KBM-7 (cell line): ENCODE measurements at regions not wholly inside any gene's neighbourhood (a gene's known extent, or its start where the extent isn't known, plus 50 kb on each side); places are given as distances from the start of the nearest gene placed in this dataset.

Experiments used
- DNase-seq: peaks from one replicate; pipeline ENCODE4 v3.0.0-alpha.2; 2015
- in situ Hi-C: fragments of 300-500 bp; cut with MboI; formaldehyde crosslinking; loops from 2 replicates; pipeline ENCODE4 v1.14.3; 2020; ENCODE audit warnings: low sequenced_read_pairs, low pct_unique_long_range_greater_than_20kb, mixed read lengths

DNA sequence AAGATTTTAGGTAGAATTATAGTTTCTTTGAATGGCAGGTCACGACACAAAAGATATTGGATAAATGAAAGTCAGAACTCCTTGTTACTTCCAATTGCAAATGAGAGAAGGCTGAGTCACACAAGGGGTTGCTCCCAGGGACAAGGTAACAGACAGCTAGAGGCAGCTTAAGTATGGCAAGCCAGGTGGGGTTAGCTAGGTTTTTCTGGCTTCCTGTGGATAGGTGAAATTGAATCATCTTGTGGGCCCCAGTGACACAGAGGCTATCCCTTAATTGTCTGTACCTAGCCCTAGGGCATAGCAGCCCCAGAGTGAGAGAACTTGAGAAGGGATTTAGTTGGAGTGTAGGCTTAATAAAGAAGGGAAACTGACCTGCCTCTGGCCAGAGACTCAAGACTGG, 407.7 kb upstream of the SLC8A1 start:
- in situ Hi-C loops, result no loop called here
- no peak for DNase-seq

DNA sequence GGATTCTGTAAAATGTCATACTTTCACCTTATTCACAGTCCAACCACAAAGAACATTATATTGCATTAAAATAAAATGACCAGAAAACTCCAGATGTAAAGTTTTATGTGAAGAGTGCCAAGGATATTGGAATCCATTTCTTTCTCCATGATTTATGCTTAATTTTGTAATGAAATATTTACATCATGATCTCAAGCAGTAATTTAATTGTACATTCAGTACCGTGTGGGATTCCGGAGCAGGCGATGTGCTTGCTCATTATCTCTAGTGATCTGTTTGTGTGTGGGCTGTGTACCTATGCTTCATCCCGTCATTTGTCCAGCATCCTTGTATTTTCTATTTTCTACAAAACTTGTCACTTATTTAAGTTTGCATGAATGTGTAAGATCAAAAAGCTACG, 415.9 kb upstream of the SLC8A1 start:
- in situ Hi-C loops, result no loop called here
- DNase-seq, result no peak

DNA sequence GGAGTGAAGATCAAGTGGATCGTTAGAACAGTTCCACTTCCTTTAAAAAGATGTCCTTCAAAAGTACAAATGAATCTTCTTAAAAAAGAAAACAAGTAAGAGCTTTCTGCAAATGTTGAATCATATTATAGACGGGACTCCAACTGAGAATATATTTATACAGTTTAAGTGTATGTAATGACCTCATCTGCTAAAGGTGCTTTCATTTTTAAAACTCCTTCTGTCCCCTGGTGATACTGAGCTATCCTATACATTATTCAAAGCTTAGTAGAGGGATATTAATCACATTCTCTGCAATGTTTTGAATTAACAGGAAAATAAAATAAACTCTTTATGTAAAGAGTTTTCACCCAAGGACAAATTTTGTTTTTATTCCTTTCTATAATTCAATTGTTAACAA, 420.7 kb upstream of the SLC8A1 start:
- in situ Hi-C loops, result no loop called here
- DNase-seq, result peak; percentile 0

DNA sequence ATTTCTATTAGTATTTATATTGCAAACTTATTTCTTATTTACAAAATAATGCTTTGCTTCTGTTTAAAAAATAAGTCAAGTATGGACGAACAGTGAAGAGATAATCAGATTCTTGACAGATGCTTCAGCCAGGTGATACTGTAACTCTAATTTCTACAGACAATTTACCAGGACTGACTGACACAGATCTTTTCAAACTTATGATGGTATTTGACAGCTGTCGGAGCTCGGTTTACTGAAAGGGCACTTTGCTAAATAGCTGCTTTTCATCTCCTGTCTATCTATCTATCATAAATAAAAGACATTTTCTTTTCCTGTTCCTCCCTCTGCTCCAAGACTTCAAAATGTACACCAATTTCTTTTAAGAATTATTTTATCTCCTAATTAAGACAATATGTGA, 422.5 kb upstream of the SLC8A1 start:
- in situ Hi-C loops, result no loop called here
- no peak for DNase-seq

DNA sequence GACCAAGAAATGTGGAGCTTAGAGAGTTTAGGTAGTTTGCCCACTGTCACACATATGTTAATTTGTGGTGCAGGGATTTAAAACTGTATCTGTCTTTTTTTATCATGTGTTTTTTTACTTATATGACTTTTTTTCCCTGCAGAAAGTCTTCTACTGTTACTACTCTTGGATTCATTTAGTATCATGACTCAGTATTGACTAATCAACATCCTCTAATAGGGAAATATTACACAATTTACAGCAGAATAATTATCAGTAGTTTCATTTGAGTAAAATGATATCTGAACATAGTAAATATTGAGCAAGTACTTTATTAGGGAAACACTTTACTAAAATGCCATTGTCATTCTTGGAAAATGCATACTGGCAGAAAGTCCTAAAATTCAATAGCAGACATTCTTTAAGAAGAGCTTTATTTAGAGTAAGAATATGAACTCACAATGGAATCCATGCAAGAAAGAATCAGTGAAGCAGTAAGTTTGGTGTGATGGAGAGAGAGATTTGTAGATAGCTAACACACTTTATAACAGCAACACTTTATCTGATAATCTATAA, 425.9 kb upstream of the SLC8A1 start:
- in situ Hi-C loops, result no loop called here
- no peak for DNase-seq

DNA sequence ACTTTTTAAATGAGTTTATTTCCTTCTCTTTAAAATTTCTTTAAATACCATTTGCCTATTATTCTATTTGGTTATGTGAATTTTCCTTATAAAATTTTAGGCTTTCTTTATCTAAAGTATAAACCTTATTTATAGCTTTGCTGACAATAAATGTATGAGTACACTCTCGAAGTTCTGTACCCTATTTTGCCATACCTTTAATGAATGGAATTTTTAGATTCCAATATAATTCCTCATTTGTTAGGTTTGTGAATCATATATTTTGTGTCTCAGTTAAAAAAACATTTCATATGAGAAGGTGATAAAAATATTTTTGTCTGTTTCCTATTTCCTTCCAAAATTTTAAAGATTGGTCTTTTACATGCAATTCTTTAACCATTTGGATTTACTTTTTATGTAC, 427.4 kb upstream of the SLC8A1 start:
- DNase-seq, result no peak
- in situ Hi-C loops, result no loop called here

DNA sequence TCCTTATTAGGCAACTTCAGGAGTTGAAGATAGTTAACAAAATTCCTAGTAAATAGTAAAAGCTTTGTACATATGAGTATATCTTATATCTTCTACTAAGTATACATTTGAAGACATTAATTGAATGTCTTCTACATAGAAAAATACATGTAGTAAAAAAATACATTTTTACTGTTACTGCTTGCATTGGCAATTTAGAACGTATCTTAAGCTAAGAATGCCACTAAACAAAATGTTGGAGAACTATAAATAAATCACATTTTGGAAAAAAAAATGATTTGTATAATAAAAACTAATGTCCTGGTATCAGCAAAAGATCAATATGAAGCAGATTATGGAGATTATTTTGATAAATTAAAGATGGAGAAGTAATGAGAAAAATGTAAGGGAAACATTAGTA, 434.2 kb upstream of the SLC8A1 start:
- no peak for DNase-seq
- in situ Hi-C loops, result no loop called here

DNA sequence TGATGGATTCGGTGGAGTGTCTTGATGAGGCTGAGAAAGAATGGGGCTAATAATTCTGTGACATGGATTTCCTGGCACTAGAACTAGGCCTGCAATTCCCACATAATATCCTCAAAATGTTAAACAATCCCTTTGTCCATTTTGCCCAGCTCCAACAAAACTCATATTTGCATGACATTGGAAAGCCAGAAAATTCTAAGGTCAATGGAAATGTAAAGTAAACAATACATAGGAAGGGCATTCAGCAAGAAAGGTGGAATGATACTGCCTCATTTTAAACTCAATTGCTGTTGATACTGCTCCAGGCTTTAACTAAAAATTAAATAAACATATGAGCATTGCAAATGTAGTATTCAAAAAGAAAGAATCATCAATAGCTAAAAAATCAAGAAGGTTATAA, 434.8 kb upstream of the SLC8A1 start:
- no peak for DNase-seq
- in situ Hi-C loops, result no loop called here

DNA sequence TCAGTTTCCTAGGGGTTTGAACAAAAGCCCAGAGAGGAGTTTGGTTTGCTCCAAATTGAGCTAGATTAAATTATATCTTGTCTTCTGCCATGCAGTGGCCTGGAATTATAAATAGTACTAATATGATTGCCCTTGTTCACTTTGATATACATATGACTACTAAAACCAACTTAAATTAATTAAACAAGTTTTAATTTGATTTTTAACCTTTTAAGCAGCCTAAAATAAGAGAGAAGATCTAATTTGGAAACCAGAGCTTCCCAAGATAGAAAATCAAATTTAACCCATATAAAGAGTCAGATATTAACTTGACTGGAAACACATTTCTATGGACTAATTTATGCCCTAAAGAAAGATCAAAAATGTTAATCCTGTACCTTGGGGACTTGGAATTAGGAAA, 444.5 kb upstream of the SLC8A1 start:
- no peak for DNase-seq
- in situ Hi-C loops, result no loop called here

DNA sequence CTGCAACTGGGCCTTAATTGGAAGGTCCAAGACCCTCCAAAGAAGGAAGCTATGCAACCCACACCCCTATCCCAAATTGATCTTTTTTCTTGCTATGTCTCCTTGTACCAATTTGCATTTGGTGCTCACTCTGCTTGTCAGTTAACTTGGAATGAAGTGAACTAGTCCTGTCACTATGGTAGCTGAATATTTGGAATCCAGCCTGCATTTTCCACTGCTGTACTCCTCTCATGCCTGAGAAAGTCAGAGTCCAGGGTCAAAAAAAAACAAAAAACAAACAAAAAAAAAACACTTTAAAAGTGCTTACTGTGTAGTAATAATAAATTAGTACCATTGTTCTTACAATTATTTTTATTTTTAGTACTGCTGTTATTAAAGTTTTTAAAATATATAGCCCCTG, 462.8 kb upstream of the SLC8A1 start:
- DNase-seq, result no peak
- in situ Hi-C loops, result no loop called here

DNA sequence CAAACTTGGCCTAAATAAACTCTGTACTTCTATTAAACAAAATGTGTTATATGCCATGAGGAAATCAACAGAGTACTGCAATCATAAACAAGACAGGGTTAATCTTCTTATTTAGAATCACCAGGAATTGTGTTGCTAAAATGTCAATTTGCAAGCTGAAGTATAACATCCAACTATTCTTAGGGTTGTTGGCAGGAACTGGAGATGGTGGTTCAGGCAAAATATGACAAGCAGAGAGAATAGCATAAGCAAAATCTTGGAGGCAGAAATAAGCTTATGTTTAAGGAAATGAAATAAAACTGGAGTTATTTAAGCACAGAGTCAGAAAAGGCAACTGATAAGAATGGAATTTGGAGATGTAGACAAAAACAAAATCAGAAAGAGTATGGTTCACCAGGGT, 463.8 kb upstream of the SLC8A1 start:
- in situ Hi-C loops, result no loop called here
- DNase-seq, result no peak

DNA sequence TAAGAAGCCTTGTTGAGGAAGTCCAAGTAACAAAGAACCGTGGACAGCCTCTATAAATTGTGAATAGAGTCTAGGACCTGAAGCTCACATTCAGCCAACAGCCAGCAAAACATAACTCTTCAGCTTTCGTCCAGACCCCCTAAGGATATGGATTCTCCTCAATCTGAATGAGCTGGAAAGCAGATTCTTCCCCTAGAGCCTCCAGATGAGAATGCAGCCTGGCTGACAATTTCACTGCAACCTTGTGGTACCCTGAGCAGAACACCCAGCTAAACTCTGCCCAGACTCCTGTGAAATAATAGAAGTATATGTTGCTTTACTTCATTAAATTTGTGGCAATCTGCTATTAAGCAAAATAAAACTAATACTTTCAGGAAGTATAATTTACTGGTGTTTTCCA, 483.5 kb upstream of the SLC8A1 start:
- in situ Hi-C loops, result no loop called here
- DNase-seq, result no peak

DNA sequence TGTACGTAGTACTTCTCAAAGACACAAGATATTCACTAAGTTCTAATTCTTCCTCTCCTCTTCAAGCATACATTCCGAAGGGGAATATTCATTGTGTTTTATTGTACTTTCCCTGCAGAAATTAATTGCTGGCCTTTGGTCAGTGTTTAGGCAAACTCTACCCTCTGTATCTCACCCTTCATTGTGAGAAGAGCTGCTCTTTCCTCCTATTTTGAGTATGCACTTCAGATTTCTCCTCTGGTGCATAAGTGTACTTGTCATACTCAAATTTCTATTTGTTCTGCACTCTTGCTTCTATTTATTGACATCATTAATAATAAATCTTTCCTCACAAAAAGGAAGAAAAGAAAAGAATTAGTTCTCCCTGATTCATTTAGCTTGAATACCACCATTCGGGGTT, 485.4 kb upstream of the SLC8A1 start:
- in situ Hi-C loops, result no loop called here
- DNase-seq, result no peak

DNA sequence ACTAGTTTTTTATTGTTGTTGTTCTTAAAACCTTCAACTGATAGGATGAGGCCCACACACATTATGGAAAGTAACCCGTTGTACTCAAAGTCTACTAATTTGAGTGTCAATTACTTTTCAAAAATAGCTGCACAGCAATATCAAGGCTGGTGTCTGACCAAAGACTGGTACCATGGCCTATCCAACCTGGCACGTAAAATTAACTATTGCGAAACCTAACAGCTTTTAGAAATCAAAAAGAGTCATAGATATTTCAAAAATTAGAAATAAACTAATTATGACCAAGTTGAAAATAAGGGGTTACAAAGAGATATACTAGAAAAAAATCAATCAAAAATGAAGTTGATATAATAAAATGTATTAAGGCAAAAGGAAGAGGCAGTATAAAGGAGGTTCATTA, 501.5 kb upstream of the SLC8A1 start:
- in situ Hi-C loops, result no loop called here
- no peak for DNase-seq

DNA sequence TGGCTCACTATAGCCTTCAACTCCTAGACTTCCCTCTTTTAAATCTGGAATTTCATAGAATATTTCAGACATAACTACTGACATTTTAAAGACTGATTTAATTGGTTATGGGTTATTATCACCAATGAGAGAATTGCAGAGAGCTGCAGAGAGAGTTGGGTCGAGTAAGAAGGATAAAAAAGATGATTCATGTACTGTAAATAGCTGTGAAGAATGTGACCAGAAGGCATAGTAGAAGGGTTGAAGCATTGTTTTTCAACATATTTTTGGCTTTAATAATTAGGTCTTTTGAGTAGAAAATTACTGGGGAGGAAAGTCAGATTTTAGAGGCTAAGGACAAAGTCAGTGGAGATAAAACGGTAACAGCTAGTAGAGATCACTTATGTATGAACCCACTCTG, 503.2 kb upstream of the SLC8A1 start:
- no peak for DNase-seq
- in situ Hi-C loops, result no loop called here

DNA sequence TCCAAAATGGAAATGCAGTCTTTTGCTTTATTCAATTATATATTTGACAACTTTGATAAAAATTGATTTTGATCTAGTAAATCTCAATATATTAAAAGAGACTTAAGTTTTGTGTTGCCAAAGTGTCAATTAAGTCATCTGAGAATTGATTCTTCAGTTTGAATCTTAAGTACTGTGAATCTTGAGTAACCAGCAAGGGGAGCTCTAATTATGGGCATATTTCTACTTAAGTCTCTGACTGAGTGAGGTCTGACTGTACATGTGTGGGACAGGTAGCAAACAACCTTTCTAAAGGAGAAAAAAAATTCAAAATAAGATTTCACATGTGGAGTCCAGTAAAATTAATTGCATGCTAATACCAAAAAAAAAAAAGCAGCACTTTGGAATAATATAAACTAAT, 503.7 kb upstream of the SLC8A1 start:
- DNase-seq, result no peak
- in situ Hi-C loops, result no loop called here

DNA sequence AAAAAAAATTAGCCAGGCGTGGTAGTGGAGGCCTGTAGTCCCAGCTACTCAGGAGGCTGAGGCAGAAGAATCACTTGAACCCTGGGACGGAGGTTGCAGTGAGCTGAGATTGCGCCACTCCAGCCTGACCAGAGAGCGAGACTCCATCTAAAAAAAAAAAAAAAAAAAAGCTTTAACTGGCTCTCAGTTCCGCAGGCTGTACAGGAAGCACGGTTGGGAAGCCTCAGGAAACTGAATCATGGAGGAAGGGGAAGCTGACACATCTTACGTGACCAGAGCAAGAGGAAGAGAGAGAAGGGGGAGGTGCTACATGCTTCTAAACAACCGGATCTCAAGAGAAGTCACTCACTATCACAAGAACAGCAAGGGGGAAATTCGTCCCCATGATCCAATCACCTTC, 505.6 kb upstream of the SLC8A1 start:
- DNase-seq, result peak; percentile 93

DNA sequence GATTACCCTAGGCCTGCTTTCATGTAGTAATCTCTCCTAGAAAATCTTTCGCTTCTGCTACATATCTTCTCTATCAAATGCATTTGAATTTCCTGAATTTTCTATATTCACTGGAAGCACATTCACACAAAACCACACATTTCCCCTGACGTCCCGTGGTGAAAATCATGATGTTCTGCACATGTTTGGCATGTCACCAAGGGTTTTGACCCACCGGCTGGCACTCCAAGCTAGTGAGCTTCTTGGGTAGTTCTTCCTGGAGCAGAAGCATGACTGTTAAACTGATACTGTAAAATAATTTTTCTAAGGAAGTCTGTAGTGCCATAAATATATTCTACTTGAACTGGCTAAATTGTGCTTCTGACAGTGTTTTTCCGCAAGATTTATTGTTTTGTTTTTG, 510.1 kb upstream of the SLC8A1 start:
- peak; percentile 45 for DNase-seq

More for the DNA sequence above, 505.6 kb upstream of the SLC8A1 start:
- in situ Hi-C loops, result no loop called here

DNA sequence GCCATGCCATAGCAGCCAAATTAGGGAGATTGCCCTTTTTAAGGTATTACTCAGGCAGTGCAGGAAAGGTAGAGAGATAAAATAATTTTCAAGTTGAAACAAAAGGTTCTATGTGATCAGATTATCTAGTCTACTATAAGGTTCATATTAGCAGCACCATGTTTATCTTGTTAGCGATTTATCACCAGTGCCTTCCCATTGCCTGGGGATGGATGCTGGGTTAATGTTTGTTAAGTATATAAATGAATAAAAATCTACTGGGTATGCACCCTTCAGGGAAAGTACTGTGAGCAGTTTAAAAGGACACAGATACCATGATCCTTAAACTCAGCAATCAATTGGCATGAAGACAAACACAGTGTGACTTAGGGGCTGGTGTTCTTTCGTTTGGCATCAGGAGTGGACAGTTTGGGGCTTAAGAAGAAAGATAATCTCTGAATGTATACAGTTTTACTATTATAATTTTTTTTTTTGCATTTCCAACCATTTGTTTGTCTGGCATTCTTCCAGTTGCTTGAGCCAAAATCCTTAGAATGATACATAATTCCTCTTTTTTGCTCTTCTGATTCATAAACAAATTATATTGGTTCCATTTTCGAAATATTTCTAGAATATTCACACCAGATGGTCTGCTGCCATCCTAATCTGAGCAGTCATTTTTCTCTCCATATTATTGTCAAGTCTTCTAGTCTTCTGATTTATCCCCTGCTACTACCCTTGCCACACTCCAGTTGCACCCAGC, 512.8 kb upstream of the SLC8A1 start:
- DNase-seq, result no peak
- in situ Hi-C loops, result no loop called here

More for the DNA sequence above, 510.1 kb upstream of the SLC8A1 start:
- in situ Hi-C loops, result no loop called here

DNA sequence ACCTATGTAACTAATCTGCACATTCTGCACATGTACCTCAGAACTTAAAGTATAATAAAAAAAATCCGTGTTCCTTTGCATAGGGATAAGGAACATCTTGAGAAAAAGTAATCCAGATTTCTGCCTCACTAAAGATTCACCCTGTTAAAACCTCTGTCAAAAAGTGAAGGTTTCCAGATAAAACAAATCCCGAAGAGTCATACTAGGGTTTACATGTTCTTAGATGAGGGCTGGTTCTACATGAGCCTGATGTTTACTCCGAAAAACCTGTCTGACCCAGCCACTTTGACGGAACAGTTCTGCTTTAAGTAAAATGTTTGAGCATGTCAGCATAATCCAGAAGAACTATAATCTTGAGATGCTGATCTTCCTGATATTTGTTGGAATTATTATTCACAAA, 515.6 kb upstream of the SLC8A1 start:
- in situ Hi-C loops, result no loop called here
- no peak for DNase-seq

DNA sequence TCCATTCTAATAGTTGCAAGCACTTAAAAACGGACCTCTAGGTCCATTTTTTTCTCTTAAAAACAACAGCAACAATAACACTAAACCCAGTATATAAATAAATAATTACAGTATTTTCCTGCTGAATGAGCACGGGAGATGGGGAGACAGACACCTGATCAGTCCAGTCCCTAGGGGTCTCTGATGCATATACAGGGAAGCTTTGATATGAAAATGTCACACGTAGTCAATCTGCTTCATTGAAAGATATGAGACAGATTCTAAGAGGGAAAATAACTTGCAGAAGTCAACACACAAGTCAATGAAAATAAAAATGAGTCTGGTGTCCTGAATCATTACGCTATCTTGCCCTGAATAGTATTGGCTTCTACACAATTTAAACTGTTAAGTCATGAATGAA, 523.3 kb upstream of the SLC8A1 start:
- in situ Hi-C loops, result no loop called here
- no peak for DNase-seq
